ENCODE measurements at regions not wholly inside any gene's neighbourhood (a gene's known extent, or its start where the extent isn't known, plus 50 kb on each side); places are given as distances from the start of the nearest gene placed in this dataset.

- Histone ChIP-seq H3K4me1 (replicated peaks in 1 of 2) (no peaks in the 10 kb centered on the region), H3K27me3 (peaks cover 3% of the 10 kb centered on the region), H3K4me3 (no peak overlapping the region), H3K27ac (no peak overlapping the region), H3K36me3 (replicated peaks in 1 of 2) (no peaks in the 10 kb centered on the region), H3K9me3 (replicated peaks in 1 of 3) (no peaks in the 10 kb centered on the region)
- TF ChIP-seq, protein P1, sequence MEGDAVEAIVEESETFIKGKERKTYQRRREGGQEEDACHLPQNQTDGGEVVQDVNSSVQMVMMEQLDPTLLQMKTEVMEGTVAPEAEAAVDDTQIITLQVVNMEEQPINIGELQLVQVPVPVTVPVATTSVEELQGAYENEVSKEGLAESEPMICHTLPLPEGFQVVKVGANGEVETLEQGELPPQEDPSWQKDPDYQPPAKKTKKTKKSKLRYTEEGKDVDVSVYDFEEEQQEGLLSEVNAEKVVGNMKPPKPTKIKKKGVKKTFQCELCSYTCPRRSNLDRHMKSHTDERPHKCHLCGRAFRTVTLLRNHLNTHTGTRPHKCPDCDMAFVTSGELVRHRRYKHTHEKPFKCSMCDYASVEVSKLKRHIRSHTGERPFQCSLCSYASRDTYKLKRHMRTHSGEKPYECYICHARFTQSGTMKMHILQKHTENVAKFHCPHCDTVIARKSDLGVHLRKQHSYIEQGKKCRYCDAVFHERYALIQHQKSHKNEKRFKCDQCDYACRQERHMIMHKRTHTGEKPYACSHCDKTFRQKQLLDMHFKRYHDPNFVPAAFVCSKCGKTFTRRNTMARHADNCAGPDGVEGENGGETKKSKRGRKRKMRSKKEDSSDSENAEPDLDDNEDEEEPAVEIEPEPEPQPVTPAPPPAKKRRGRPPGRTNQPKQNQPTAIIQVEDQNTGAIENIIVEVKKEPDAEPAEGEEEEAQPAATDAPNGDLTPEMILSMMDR (IDR thresholded peaks at IDR 0.05): no peak
- TF ChIP-seq POLR2A (IDR thresholded peaks at IDR 0.05): no peak
- intact Hi-C loops (cut with DNase I): no loop called here
- DNase-seq: no peak
- WGBS, 4 donors: 55 to 73% (median 60%) methylated on average over 2 of the region's 2 CpGs
Observed at GRCh38 chr17:13085578-13085977, 67.8 kb upstream of the ELAC2 start.

DNA sequence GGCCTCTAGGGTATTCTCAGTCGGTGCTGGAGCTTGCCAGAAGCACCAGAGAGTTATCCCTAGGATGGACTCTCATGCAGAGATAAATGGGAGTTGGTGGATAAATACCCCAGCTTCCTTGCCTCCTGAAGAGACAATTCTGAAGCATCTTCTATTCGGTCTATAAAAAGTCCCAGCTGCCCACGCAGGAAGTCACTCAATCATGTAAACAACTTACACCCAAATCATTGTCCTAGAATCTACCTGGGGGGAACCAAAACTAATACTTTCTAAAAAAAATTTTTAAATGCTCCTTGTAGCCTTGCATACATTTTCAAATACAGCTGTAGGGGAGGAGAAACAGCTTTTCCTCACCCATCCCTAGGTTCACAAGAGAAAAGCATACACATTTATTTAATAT is 66.6 kb upstream of the ELAC2 start:
- no peaks in the 10 kb centered on the region for H3K36me3 ChIP-seq (replicated peaks in 1 of 2)
- H3K27me3 ChIP-seq: peaks cover 3% of the 10 kb centered on the region
- H3K9me3 ChIP-seq (replicated peaks in 1 of 3): no peaks in the 10 kb centered on the region
- no peak for DNase-seq
- TF ChIP-seq POLR2A (IDR thresholded peaks at IDR 0.05): no peak
- TF ChIP-seq, protein P1 (IDR thresholded peaks at IDR 0.05): no peak
- WGBS, 4 donors: 39 to 59% (median 50%) methylated on average over 3 of the region's 3 CpGs
- H3K27ac ChIP-seq: no peak overlapping the region
- no peaks in the 10 kb centered on the region for H3K4me1 ChIP-seq (replicated peaks in 1 of 2)
- H3K4me3 ChIP-seq: no peak overlapping the region
- intact Hi-C loops (cut with DNase I): no loop called here

DNA sequence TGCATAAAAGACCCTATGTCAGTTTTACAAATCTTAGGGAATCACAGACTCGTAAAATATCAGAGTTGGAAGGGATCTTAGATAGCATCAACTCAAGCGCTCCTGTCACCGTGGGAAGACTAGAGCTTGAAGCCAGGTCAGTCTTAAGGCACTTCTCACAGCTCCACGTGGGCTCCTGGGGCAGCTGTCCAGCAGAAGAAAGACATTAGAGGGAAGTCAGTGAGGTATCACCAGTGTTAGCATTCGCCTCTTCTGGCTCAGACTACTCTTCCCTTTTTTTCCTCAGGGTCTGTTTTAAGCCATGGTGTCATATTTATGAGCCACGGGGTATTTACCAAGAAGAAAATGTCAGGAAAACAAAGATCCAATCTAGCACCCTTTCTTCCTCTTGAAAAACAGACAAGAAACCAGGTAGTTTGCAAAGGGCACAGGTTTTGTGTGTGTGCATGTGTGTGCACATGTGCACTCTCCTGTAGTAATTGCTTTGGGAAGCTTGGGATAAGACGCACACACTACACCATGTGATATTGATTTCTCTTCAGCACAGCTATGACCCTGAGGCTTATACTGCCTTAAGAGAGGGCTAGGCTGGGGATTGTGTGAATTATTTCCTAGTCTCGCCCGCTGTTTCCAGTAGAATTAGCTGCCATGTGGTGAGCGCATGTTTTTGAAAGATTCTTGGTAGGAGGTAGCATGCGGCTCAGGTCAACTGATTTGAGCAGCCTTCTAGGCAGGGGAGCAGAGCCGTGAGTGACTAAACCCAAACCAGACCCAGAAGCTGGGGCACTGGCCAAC is 61.0 kb upstream of the ELAC2 start:
- Histone ChIP-seq H3K27ac (no peak overlapping the region), H3K4me1 (replicated peaks in 1 of 2) (no peaks in the 10 kb centered on the region), H3K4me3 (no peak overlapping the region), H3K36me3 (replicated peaks in 1 of 2) (no peaks in the 10 kb centered on the region), H3K27me3 (no peaks in the 10 kb centered on the region), H3K9me3 (replicated peaks in 1 of 3) (no peaks in the 10 kb centered on the region)
- TF ChIP-seq, protein P1 (IDR thresholded peaks at IDR 0.05): no peak
- no peak for TF ChIP-seq POLR2A (IDR thresholded peaks at IDR 0.05)
- no peak for DNase-seq
- intact Hi-C loops (cut with DNase I): no loop called here
- WGBS, 4 donors: 58 to 75% (median 73%) methylated on average over 11 to 12 of the region's 12 CpGs

- no peaks in the 10 kb centered on the region for H3K36me3 ChIP-seq (replicated peaks in 1 of 2)
- intact Hi-C loops (cut with DNase I): no loop called here
- H3K4me3 ChIP-seq: no peak overlapping the region
- no peaks in the 10 kb centered on the region for H3K9me3 ChIP-seq (replicated peaks in 1 of 3)
- H3K27ac ChIP-seq: no peak overlapping the region
- 82 to 93% (median 85%) methylated on average over 4 of the region's 4 CpGs for WGBS, 4 donors
- H3K4me1 ChIP-seq (replicated peaks in 1 of 2): no peaks in the 10 kb centered on the region
- no peak for TF ChIP-seq POLR2A (IDR thresholded peaks at IDR 0.05)
- DNase-seq: no peak
- H3K27me3 ChIP-seq: no peaks in the 10 kb centered on the region
Observed at GRCh38 chr17:13076905-13077304, 59.1 kb upstream of the ELAC2 start.

DNA sequence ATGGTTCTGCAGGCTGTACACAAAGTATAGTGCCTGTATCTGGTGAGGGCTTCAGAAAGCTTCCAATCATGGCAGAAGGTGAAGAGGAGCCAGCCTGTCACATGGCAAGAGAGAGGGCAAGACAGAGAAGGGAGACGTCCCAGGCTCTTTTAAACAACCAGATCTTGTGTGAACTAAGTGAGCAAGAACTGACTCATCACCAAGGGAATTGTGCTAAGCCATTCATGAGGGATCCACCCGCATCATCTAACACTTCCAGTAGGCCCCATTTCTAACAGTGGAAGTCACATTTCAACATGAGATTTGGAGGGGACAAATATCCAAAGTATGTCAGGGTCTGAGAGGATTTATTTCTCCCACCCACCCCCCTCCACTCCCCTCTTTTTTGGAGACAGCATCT is 56.2 kb upstream of the ELAC2 start:
- H3K4me3 ChIP-seq: no peak overlapping the region
- no peak for DNase-seq
- H3K27me3 ChIP-seq: no peaks in the 10 kb centered on the region
- no peaks in the 10 kb centered on the region for H3K36me3 ChIP-seq (replicated peaks in 1 of 2)
- no peak overlapping the region for H3K27ac ChIP-seq
- WGBS, 4 donors: 44 to 67% (median 62%) methylated on average over 2 of the region's 2 CpGs
- H3K4me1 ChIP-seq (replicated peaks in 1 of 2): no peaks in the 10 kb centered on the region
- intact Hi-C loops (cut with DNase I): no loop called here
- H3K9me3 ChIP-seq (replicated peaks in 1 of 3): no peaks in the 10 kb centered on the region
- TF ChIP-seq, protein P1 (IDR thresholded peaks at IDR 0.05): no peak
- TF ChIP-seq POLR2A (IDR thresholded peaks at IDR 0.05): no peak
